ENCODE measurements at regions not wholly inside any gene's neighbourhood (a gene's known extent, or its start where the extent isn't known, plus 50 kb on each side); places are given as distances from the start of the nearest gene placed in this dataset.

- H3K36me3 Mint-ChIP-seq (ENCODE audit: insufficient read depth) = no peaks in the 10 kb centered on the region
- DNase-seq (ENCODE audit: low spot score in 2 of 2) (no peak), ATAC-seq (replicated peaks; ENCODE audit: extremely low read depth, poor library complexity, severe bottlenecking) (no peak)
- H3K9me3 Mint-ChIP-seq = no peaks in the 10 kb centered on the region
- no peak overlapping the region for H3K4me3 Mint-ChIP-seq
- H3K27ac Mint-ChIP-seq (ENCODE audit: low read depth) = no peak overlapping the region
- no peaks in the 10 kb centered on the region for H3K4me1 Mint-ChIP-seq
- peaks cover 54% of the 10 kb centered on the region for H3K27me3 Mint-ChIP-seq
These were observed 375.7 kb downstream of the EIPR1 start for GRCh38 chr2:3001615-3002560.

- Mint-ChIP-seq H3K9me3 (no peaks in the 10 kb centered on the region), H3K27ac (ENCODE audit: low read depth) (no peak overlapping the region), H3K27me3 (peaks cover 44% of the 10 kb centered on the region), H3K36me3 (ENCODE audit: insufficient read depth) (no peaks in the 10 kb centered on the region), H3K4me1 (no peaks in the 10 kb centered on the region), H3K4me3 (no peak overlapping the region)
- ATAC-seq (replicated peaks; ENCODE audit: extremely low read depth, poor library complexity, severe bottlenecking) (no peak), DNase-seq (ENCODE audit: low spot score in 2 of 2) (no peak)
These were observed 376.6 kb downstream of the EIPR1 start for GRCh38 chr2:3000968-3001367.

DNA sequence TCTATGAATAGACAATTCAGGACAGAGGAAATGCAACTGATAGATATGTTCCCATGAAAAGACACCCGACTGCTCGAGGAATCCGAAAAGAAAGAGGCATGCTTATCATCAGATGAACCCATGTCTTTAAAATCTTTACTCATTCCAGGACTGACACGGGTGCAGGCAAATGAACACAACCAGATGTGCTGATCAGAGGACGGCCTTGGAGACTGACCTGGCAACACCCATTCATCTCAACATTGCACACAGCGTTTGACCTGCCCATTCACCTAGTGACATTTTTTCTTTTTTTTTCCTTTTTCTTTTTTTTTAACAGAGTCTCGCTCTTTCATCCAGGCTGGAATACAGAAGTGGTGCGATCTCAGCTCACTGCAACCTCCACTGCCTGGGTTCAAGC is 377.5 kb downstream of the EIPR1 start:
- Mint-ChIP-seq H3K27me3 (peaks cover 36% of the 10 kb centered on the region), H3K4me3 (no peak overlapping the region), H3K36me3 (ENCODE audit: insufficient read depth) (no peaks in the 10 kb centered on the region), H3K4me1 (no peaks in the 10 kb centered on the region), H3K9me3 (no peaks in the 10 kb centered on the region), H3K27ac (ENCODE audit: low read depth) (no peak overlapping the region)
- no peak for ATAC-seq (replicated peaks; ENCODE audit: extremely low read depth, poor library complexity, severe bottlenecking)
- DNase-seq (ENCODE audit: low spot score in 2 of 2) = no peak

DNA sequence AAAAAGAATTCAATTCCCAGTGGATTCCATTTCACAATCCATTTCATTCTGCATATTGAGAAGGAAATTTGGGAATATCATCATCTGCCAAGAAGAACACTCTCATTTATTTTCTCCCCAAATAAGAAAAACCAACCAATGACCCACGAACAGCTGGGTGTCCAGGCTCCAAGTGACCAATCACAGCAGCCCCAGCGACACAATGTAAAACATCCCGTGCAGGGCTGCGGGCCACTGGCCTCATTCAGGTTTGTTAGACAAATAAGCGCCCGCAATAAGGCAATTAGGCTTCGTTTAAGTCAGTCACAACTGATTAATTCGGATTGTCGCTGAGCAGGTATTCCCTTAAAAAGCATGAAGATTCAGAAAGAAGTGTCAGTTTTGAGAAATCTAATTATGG is 378.6 kb downstream of the EIPR1 start:
- ATAC-seq (replicated peaks; ENCODE audit: extremely low read depth, poor library complexity, severe bottlenecking) = no peak

DNA sequence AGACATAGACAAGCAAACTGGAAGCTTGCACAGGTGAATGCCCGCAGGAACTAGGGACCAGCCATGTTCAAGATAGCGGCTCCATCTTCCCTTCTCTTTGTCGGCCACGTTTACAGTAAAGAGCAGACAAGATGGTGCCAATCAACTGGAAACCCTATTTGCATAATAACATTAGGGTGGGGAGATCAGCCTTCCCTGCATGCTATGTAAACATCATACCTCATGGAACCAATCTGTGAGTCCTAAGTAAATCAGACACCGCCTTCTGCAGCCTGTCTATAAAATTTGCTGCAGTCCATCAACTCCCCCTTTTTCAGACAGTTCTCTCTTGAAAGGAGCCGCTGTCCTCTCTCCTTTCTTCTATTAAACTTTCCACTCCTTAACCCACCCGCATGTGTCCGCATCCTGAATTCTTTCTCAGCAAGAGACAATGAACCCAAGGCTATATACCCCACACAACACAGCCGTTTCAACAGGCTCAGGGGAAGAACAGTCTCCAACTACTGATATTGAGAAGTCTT is 384.4 kb downstream of the EIPR1 start:
- no peak for ATAC-seq (replicated peaks; ENCODE audit: extremely low read depth, poor library complexity, severe bottlenecking)
- no peak for DNase-seq (ENCODE audit: low spot score in 2 of 2)

More for the DNA sequence above, 378.6 kb downstream of the EIPR1 start:
- Mint-ChIP-seq H3K27me3 (peaks cover 24% of the 10 kb centered on the region), H3K36me3 (ENCODE audit: insufficient read depth) (no peaks in the 10 kb centered on the region), H3K9me3 (no peaks in the 10 kb centered on the region), H3K4me3 (no peak overlapping the region), H3K27ac (ENCODE audit: low read depth) (no peak overlapping the region), H3K4me1 (no peaks in the 10 kb centered on the region)
- DNase-seq (ENCODE audit: low spot score in 2 of 2) = no peak

DNA sequence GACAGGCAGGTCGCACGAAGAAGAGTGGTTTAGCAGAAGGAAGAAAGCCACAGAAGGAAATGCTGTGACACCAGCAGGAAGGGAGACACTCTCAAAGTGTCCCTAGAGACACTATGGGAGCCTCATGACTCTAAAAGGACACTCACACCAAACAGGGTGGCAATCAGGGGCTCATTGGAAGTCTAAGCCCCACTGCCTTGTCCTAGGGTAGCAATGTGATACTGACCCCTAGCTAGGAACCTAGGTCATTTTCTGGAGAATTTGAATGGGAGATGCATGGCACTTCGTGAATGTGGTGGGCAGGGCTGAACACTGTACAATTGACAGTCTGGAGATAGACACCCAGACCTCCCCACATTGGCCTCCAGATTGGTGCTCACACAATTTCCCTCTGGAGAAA is 385.0 kb downstream of the EIPR1 start:
- peaks cover 10% of the 10 kb centered on the region for H3K9me3 Mint-ChIP-seq
- H3K4me3 Mint-ChIP-seq = no peak overlapping the region
- no peaks in the 10 kb centered on the region for H3K4me1 Mint-ChIP-seq
- DNase-seq (ENCODE audit: low spot score in 2 of 2) (no peak), ATAC-seq (replicated peaks; ENCODE audit: extremely low read depth, poor library complexity, severe bottlenecking) (no peak)
- H3K27me3 Mint-ChIP-seq = peaks cover 24% of the 10 kb centered on the region
- no peak overlapping the region for H3K27ac Mint-ChIP-seq (ENCODE audit: low read depth)
- no peaks in the 10 kb centered on the region for H3K36me3 Mint-ChIP-seq (ENCODE audit: insufficient read depth)

More for the DNA sequence above, 384.4 kb downstream of the EIPR1 start:
- Mint-ChIP-seq H3K27me3 (peaks cover 24% of the 10 kb centered on the region), H3K27ac (ENCODE audit: low read depth) (no peak overlapping the region), H3K4me3 (no peak overlapping the region), H3K36me3 (ENCODE audit: insufficient read depth) (no peaks in the 10 kb centered on the region), H3K9me3 (peaks cover 10% of the 10 kb centered on the region), H3K4me1 (no peaks in the 10 kb centered on the region)

- H3K4me1 Mint-ChIP-seq = no peaks in the 10 kb centered on the region
- H3K36me3 Mint-ChIP-seq (ENCODE audit: insufficient read depth) = no peaks in the 10 kb centered on the region
- H3K27ac Mint-ChIP-seq (ENCODE audit: low read depth) = no peak overlapping the region
- ATAC-seq (replicated peaks; ENCODE audit: extremely low read depth, poor library complexity, severe bottlenecking) = no peak
- no peak for DNase-seq (ENCODE audit: low spot score in 2 of 2)
- H3K4me3 Mint-ChIP-seq = no peak overlapping the region
- peaks cover 9% of the 10 kb centered on the region for H3K9me3 Mint-ChIP-seq
- H3K27me3 Mint-ChIP-seq = peaks cover 7% of the 10 kb centered on the region
These were observed 392.6 kb downstream of the EIPR1 start for GRCh38 chr2:2985020-2985419.

DNA sequence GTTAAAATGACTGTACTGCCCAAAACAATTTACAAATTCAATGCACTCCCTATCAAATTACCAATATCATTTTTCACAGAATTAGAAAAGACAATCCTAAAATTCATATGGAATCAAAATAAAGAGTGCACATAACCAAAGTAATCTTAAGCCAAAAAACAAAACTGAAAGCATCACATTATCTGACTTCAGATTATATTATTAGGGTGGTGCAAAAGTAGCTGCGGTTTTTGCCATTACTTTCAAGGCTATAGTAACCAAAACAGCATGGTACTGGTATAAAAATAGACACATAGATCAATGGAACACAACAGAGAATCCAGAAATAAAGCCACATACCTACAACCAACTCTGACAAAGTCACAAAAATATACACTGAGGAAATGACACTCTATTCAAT is 396.6 kb downstream of the EIPR1 start:
- H3K27me3 Mint-ChIP-seq = no peaks in the 10 kb centered on the region
- H3K27ac Mint-ChIP-seq (ENCODE audit: low read depth) = no peak overlapping the region
- no peak overlapping the region for H3K4me3 Mint-ChIP-seq
- no peaks in the 10 kb centered on the region for H3K36me3 Mint-ChIP-seq (ENCODE audit: insufficient read depth)
- no peaks in the 10 kb centered on the region for H3K9me3 Mint-ChIP-seq
- DNase-seq (ENCODE audit: low spot score in 2 of 2) (no peak), ATAC-seq (replicated peaks; ENCODE audit: extremely low read depth, poor library complexity, severe bottlenecking) (no peak)
- H3K4me1 Mint-ChIP-seq = no peaks in the 10 kb centered on the region

DNA sequence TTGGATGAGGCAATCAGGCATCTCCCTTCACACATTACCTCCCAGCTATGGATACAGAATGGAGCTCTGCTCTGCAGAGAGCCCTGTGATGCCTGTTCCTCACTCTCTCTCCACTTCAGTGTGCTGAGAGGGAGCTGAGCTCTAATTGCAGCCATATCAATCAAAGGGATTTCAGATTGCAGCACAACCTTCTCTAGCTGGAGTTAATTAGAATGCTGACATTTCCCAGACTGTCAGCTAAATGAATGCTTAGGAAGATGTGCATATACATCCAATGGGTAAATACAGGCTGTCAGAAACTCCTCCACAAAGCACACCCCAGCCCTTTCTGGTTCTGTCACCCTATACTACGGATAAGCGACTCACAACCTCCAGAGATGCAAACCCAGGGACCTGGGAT is 402.6 kb downstream of the EIPR1 start:
- H3K27me3 Mint-ChIP-seq = peaks cover 12% of the 10 kb centered on the region
- H3K4me3 Mint-ChIP-seq = no peak overlapping the region
- DNase-seq (ENCODE audit: low spot score in 2 of 2) = no peak
- no peak overlapping the region for H3K27ac Mint-ChIP-seq (ENCODE audit: low read depth)
- no peak for ATAC-seq (replicated peaks; ENCODE audit: extremely low read depth, poor library complexity, severe bottlenecking)
- no peaks in the 10 kb centered on the region for H3K4me1 Mint-ChIP-seq
- no peaks in the 10 kb centered on the region for H3K36me3 Mint-ChIP-seq (ENCODE audit: insufficient read depth)
- H3K9me3 Mint-ChIP-seq = peaks cover 6% of the 10 kb centered on the region

DNA sequence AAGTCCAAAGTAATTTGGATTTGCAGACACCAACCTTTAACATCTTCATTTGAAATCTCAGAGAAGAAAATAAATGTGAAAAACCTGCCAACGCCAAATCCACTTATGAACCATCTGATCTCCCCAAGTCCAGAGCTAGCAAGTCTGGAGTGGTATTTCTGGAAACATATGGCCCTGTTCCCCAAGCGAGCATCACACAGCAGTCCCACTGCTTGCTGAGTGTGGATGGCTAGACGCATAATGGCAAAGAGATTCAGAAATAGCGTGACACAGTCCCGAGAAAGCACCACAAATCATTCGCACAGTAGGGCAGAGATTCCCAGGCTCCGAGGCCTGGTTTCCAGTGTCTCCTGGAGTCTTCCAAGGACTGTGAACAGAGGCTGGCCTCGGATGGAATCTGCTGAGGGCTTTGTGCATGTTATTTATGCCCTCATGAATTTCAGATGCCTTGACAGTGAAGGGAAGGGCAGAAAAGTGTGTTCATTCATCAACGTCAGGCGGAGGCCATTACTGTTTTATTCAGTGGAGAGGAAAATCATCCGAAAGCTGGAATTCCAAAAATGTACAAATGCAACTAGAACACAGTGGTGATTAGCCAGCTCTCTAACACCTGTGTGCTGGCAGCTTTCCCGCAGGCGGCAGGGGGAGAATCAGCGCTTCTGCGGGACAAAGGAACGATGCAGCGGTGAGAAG is 417.0 kb downstream of the EIPR1 start:
- Mint-ChIP-seq H3K36me3 (ENCODE audit: insufficient read depth) (no peaks in the 10 kb centered on the region), H3K27me3 (no peaks in the 10 kb centered on the region), H3K4me1 (no peaks in the 10 kb centered on the region), H3K27ac (ENCODE audit: low read depth) (no peak overlapping the region), H3K9me3 (peaks cover 10% of the 10 kb centered on the region), H3K4me3 (no peak overlapping the region)
- DNase-seq (ENCODE audit: low spot score in 2 of 2) (no peak), ATAC-seq (replicated peaks; ENCODE audit: extremely low read depth, poor library complexity, severe bottlenecking) (no peak)

- H3K4me1 Mint-ChIP-seq = no peaks in the 10 kb centered on the region
- H3K27me3 Mint-ChIP-seq = peaks cover 10% of the 10 kb centered on the region
- H3K36me3 Mint-ChIP-seq (ENCODE audit: insufficient read depth) = peaks cover 2% of the 10 kb centered on the region
- H3K27ac Mint-ChIP-seq (ENCODE audit: low read depth) = no peak overlapping the region
- ATAC-seq (replicated peaks; ENCODE audit: extremely low read depth, poor library complexity, severe bottlenecking) (no peak), DNase-seq (ENCODE audit: low spot score in 2 of 2) (no peak)
- peaks cover 4% of the 10 kb centered on the region for H3K9me3 Mint-ChIP-seq
- no peak overlapping the region for H3K4me3 Mint-ChIP-seq
These were observed 427.1 kb downstream of the EIPR1 start for GRCh38 chr2:2950403-2950952.

DNA sequence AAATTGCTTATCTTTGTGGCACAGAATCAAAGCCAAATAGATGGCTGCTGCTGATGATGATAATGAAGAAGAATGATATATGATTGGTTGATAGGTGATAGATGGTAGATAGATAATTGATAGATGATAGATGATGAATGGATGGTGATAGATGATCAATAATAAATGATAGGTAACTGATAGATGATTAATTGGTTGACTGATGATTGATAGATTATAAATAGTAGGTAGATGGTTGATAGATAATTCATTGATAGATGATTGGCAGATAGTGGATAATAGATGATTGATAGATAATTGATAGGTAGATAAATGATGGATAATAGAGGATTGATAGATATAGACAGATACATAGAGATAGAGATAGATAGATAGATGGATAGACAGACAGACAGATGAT is 430.2 kb downstream of the EIPR1 start:
- Mint-ChIP-seq H3K4me3 (no peak overlapping the region), H3K4me1 (no peaks in the 10 kb centered on the region), H3K27me3 (no peaks in the 10 kb centered on the region), H3K36me3 (ENCODE audit: insufficient read depth) (no peaks in the 10 kb centered on the region), H3K9me3 (no peaks in the 10 kb centered on the region), H3K27ac (ENCODE audit: low read depth) (no peak overlapping the region)
- ATAC-seq (replicated peaks; ENCODE audit: extremely low read depth, poor library complexity, severe bottlenecking) (no peak), DNase-seq (ENCODE audit: low spot score in 2 of 2) (no peak)
